Ishikawa (cell line): ENCODE measurements at regions not wholly inside any gene's neighbourhood (a gene's known extent, or its start where the extent isn't known, plus 50 kb on each side); places are given as distances from the start of the nearest gene placed in this dataset.

Experiments used
- CEBPB ChIP-seq: IDR thresholded peaks from 2 replicates; pipeline ENCODE4 v1.6.1; 2012
- CREB1 ChIP-seq: IDR thresholded peaks from 2 replicates; pipeline ENCODE4 v1.6.1; 2012; ENCODE audit warnings: low read depth
- EGR1 ChIP-seq: IDR thresholded peaks from 2 replicates; pipeline ENCODE4 v1.6.1; 2012
- EP300 ChIP-seq: IDR thresholded peaks from 2 replicates; pipeline ENCODE4 v1.6.1; 2012; ENCODE audit warnings: borderline replicate concordance
- FOXM1 ChIP-seq: IDR thresholded peaks from 2 replicates; pipeline ENCODE4 v1.6.1; 2012; ENCODE audit warnings: low read depth, borderline replicate concordance
- NFIC ChIP-seq: IDR thresholded peaks from 2 replicates; pipeline ENCODE4 v1.6.1; 2012
- RAD21 ChIP-seq: IDR thresholded peaks from 2 replicates; pipeline ENCODE4 v1.6.1; 2012; ENCODE audit warnings: low read depth
- REST ChIP-seq: IDR thresholded peaks from 2 replicates; pipeline ENCODE4 v1.6.1; 2012; ENCODE audit warnings: low read depth, mild to moderate bottlenecking
- TAF1 ChIP-seq: IDR thresholded peaks from 2 replicates; pipeline ENCODE4 v1.6.1; 2012; ENCODE audit warnings: low read depth, mild to moderate bottlenecking
- TCF12 ChIP-seq: IDR thresholded peaks from 2 replicates; pipeline ENCODE4 v1.6.1; 2012; ENCODE audit warnings: low read depth
- TEAD4 ChIP-seq: IDR thresholded peaks from 2 replicates; pipeline ENCODE4 v1.6.1; 2012
- USF1 ChIP-seq: IDR thresholded peaks from 2 replicates; pipeline ENCODE4 v1.6.1; 2012
- YY1 ChIP-seq: IDR thresholded peaks from 2 replicates; pipeline ENCODE4 v1.6.1; 2012; ENCODE audit warnings: low read depth
- ZBTB7A ChIP-seq: IDR thresholded peaks from 2 replicates; pipeline ENCODE4 v1.6.1; 2012; ENCODE audit warnings: low read depth
- TF ChIP-seq, protein P1 (sequence below): IDR thresholded peaks from 2 replicates; pipeline ENCODE4 v1.6.1; 2012

DNA sequence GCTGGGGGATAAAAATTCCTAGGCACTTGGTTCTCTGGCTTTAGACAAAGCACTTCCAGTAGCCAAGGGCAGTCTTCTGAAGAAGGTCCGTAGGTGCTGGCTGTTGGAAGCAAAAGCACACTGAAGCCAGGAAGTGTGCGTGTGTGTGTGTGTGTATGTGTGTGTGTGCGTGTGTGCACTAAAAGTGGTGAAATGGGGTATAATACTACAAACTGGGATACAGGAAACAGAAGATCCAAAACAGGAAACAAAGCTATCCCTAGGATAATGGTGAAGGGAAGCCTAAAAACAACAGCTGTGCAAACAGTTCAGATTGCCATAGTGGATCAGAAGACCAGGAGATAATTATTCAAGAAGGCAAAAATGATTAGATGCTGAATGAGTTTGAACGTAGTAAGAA is 103.4 kb downstream of the IL20RB start:
- no peak for TF ChIP-seq USF1
- no peak for TF ChIP-seq REST
- TF ChIP-seq CREB1: no peak

DNA sequence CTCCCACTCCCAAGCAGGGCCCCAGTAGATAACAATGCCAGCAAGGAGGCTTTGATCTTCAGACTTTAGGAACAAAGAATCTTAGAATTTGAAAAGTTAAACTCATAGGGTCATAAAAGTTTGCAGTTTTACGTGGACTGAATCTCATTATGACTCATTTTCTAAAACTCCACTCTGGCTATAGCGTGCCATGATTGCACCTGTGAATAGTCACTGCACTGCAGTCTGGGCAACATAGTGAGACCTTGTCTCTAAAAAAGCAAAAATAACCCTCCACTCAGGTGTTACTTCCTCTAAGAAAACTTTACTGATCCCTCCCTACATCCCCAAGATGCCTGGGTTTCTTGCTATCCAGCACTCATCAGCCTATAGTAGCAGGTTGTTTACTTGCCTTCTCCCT is 104.5 kb downstream of the IL20RB start:
- TF ChIP-seq RAD21: no peak
- TF ChIP-seq, protein P1, sequence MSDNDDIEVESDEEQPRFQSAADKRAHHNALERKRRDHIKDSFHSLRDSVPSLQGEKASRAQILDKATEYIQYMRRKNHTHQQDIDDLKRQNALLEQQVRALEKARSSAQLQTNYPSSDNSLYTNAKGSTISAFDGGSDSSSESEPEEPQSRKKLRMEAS: no peak
- TF ChIP-seq YY1: no peak
- TF ChIP-seq TCF12: no peak
- no peak for TF ChIP-seq NFIC
- no peak for TF ChIP-seq EP300
- no peak for TF ChIP-seq USF1
- TF ChIP-seq TAF1: no peak
- TF ChIP-seq CREB1: no peak
- TF ChIP-seq REST: no peak
- no peak for TF ChIP-seq CEBPB
- TF ChIP-seq TEAD4: no peak
- no peak for TF ChIP-seq EGR1
- no peak for TF ChIP-seq ZBTB7A
- no peak for TF ChIP-seq FOXM1

- TF ChIP-seq NFIC: no peak
- TF ChIP-seq CREB1: no peak
- no peak for TF ChIP-seq YY1
- TF ChIP-seq CEBPB: no peak
- no peak for TF ChIP-seq RAD21
- no peak for TF ChIP-seq ZBTB7A
Observed at GRCh38 chr3:137065381-137065780, 107.6 kb downstream of the IL20RB start.

DNA sequence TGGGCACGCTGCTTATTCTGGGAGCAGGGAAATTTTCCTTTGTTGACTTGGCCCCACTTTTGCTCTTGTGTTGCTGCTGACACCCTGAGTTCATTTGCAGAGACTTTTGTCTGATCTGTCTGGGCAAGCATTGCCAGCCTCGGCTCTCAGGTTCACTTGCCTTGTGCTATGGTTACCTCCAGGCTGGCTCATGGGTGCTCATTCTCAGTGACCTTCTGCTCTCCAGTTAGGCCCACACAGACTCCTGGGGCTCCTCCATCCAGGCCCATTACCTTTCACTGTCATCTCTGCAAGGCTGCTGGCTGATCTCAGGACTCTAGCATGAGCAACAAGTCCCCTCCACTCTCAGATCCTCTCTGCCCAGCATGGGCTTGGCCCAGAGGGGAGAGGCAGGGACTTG is 108.3 kb downstream of the IL20RB start:
- no peak for TF ChIP-seq NFIC
- TF ChIP-seq USF1: no peak
- TF ChIP-seq EGR1: no peak
- no peak for TF ChIP-seq RAD21
- TF ChIP-seq TEAD4: no peak
- TF ChIP-seq, protein P1: no peak
- TF ChIP-seq ZBTB7A: no peak
- TF ChIP-seq CEBPB: no peak
- no peak for TF ChIP-seq YY1
- no peak for TF ChIP-seq REST
- TF ChIP-seq EP300: no peak
- TF ChIP-seq TAF1: no peak
- TF ChIP-seq CREB1: no peak
- no peak for TF ChIP-seq TCF12
- TF ChIP-seq FOXM1: no peak

- TF ChIP-seq REST: no peak
- TF ChIP-seq CREB1: no peak
Observed at GRCh38 chr3:137071104-137071503, 113.3 kb downstream of the IL20RB start.
